ENCODE measurements at regions not wholly inside any gene's neighbourhood (a gene's known extent, or its start where the extent isn't known, plus 50 kb on each side); places are given as distances from the start of the nearest gene placed in this dataset.
"Not testable (repeated sequence)": the region's sequence is repeated elsewhere in the genome, so short reads cannot be mapped to it uniquely, and the experiment has no call there.

DNA sequence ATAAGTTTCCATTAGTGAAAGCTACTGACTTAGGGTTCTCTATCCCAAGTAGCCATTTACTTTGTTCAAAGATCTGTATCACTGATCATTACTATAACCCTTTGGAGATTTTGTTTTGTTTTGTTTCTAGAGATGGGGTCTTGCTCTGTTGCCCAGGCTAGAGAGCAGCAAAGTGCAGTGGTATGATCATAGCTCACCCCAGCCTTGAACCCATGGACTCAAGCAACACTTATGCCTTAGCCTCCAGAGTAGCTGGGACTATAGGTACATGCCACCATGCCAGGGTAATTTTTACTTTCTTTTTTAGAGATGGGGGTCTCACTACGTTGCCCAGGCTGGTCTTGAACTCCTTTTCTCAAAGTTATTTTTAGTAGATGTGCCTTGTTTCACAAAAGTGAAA lies 154.7 kb downstream of the KCNJ2 start:
- no peaks in the 10 kb centered on the region for H3K9me3 ChIP-seq
- DNase-seq (ENCODE audit: extremely low spot score in 2 of 2), result no peak
- TF ChIP-seq POLR2A (IDR thresholded peaks at IDR 0.05) (no peak), POLR2AphosphoS5 (IDR thresholded peaks at IDR 0.05; ENCODE audit: insufficient read depth in 1 of 2, low read depth in 1 of 2) (no peak)
- TF ChIP-seq, protein P1, sequence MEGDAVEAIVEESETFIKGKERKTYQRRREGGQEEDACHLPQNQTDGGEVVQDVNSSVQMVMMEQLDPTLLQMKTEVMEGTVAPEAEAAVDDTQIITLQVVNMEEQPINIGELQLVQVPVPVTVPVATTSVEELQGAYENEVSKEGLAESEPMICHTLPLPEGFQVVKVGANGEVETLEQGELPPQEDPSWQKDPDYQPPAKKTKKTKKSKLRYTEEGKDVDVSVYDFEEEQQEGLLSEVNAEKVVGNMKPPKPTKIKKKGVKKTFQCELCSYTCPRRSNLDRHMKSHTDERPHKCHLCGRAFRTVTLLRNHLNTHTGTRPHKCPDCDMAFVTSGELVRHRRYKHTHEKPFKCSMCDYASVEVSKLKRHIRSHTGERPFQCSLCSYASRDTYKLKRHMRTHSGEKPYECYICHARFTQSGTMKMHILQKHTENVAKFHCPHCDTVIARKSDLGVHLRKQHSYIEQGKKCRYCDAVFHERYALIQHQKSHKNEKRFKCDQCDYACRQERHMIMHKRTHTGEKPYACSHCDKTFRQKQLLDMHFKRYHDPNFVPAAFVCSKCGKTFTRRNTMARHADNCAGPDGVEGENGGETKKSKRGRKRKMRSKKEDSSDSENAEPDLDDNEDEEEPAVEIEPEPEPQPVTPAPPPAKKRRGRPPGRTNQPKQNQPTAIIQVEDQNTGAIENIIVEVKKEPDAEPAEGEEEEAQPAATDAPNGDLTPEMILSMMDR (IDR thresholded peaks at IDR 0.05), result no peak
- H3K27me3 ChIP-seq, result no peaks in the 10 kb centered on the region
- intact Hi-C loops (cut with DNase I), result no loop called here
- no peaks in the 10 kb centered on the region for H3K4me1 ChIP-seq
- no peak overlapping the region for H3K27ac ChIP-seq
- no peak overlapping the region for H3K4me3 ChIP-seq
- no peaks in the 10 kb centered on the region for H3K36me3 ChIP-seq

DNA sequence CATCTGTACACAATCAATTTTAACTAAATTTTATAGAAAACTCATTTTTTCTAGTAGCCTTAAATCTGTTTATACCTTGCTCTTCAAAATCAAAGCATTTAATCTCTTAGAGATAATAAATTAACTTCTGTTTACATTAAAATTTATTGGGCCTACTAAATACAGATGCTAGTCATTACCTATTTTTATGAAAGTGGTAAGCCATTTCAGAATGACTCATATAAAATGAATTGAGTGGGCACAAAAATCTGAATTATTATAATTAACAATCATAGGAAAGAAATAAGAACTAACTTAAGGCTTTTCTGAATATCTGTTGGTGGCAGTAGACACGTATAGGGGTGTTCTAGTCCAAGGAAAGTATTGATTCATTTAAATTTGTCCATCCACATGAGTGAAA lies 157.9 kb downstream of the KCNJ2 start:
- Histone ChIP-seq H3K4me3 (no peak overlapping the region), H3K36me3 (no peaks in the 10 kb centered on the region), H3K4me1 (no peaks in the 10 kb centered on the region), H3K9me3 (no peaks in the 10 kb centered on the region), H3K27me3 (no peaks in the 10 kb centered on the region), H3K27ac (no peak overlapping the region)
- TF ChIP-seq POLR2AphosphoS5 (IDR thresholded peaks at IDR 0.05; ENCODE audit: insufficient read depth in 1 of 2, low read depth in 1 of 2) (no peak), POLR2A (IDR thresholded peaks at IDR 0.05) (no peak)
- TF ChIP-seq, protein P1 (IDR thresholded peaks at IDR 0.05), result no peak
- intact Hi-C loops (cut with DNase I), result no loop called here
- no peak for DNase-seq (ENCODE audit: extremely low spot score in 2 of 2)

DNA sequence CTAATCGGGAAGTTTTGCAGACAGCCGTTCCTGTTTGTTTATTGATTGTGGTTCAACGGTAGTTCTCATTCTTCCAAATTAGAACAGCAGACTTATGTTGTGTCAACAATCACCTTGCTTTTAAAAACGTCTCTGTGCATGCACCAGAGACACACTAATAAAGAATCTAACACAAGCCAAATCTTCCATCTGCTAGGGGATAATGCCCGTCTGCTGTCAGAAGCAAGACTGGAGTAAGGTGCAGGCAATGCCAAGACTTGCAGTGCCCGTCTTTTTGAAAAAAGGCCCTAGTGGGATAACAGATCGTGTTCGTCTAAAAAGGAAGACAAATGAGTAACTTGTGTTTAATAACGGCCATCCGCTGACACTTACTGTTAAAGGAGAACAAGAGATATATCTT lies 158.4 kb downstream of the KCNJ2 start:
- Histone ChIP-seq H3K4me3 (no peak overlapping the region), H3K27me3 (no peaks in the 10 kb centered on the region), H3K9me3 (no peaks in the 10 kb centered on the region), H3K4me1 (no peaks in the 10 kb centered on the region), H3K27ac (no peak overlapping the region), H3K36me3 (no peaks in the 10 kb centered on the region)
- TF ChIP-seq POLR2A (IDR thresholded peaks at IDR 0.05), result no peak
- TF ChIP-seq, protein P1 (IDR thresholded peaks at IDR 0.05), result no peak
- no peak for TF ChIP-seq POLR2AphosphoS5 (IDR thresholded peaks at IDR 0.05; ENCODE audit: insufficient read depth in 1 of 2, low read depth in 1 of 2)
- intact Hi-C loops (cut with DNase I), result no loop called here
- DNase-seq (ENCODE audit: extremely low spot score in 2 of 2), result no peak

DNA sequence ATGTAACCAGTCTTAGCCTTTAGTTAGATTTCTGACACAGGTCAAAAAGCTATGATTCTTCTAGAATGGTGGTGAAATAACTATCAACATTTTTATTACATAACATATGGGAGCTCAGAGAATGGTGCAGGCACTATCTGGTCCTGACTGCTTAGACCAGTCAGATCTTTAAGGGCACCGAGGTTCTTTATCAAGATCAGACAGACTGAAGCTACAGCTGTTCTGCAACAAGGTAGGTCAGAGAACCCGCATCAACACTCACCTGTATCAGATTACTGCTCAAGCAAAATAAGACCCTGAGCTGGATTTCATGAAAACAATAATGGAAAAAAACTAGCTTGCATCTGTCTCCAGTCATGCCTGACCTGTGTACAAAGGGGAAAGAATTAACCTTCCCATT lies 160.4 kb downstream of the KCNJ2 start:
- H3K36me3 ChIP-seq, result no peaks in the 10 kb centered on the region

DNA sequence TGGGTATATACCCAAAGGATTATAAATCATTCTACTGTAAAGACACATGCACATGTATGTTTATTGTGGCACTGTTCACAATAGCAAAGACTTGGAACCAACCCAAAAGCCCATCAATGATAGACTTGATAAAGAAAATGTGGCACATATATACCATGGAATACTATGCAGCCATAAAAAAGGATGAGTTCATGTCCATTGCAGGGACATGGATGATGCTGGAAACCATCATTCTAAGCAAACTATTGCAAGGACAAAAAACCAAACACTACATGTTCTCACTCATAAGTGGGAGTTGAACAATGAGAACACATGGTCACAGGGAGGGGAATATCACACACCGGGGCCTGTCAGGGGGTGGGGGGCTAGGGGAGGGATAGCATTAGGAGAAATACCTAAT lies 161.7 kb downstream of the KCNJ2 start:
- H3K27ac ChIP-seq; intact Hi-C loops (cut with DNase I); H3K4me1 ChIP-seq; H3K4me3 ChIP-seq; H3K27me3 ChIP-seq; H3K9me3 ChIP-seq; DNase-seq (ENCODE audit: extremely low spot score in 2 of 2); H3K36me3 ChIP-seq: not testable (repeated sequence)

More for the DNA sequence above, 160.4 kb downstream of the KCNJ2 start:
- no peak for TF ChIP-seq POLR2AphosphoS5 (IDR thresholded peaks at IDR 0.05; ENCODE audit: insufficient read depth in 1 of 2, low read depth in 1 of 2)
- TF ChIP-seq POLR2A (IDR thresholded peaks at IDR 0.05), result no peak
- TF ChIP-seq, protein P1 (IDR thresholded peaks at IDR 0.05), result no peak
- H3K9me3 ChIP-seq, result no peaks in the 10 kb centered on the region
- H3K27ac ChIP-seq, result no peak overlapping the region
- no peak overlapping the region for H3K4me3 ChIP-seq
- no peaks in the 10 kb centered on the region for H3K4me1 ChIP-seq
- H3K27me3 ChIP-seq, result no peaks in the 10 kb centered on the region
- no peak for DNase-seq (ENCODE audit: extremely low spot score in 2 of 2)
- intact Hi-C loops (cut with DNase I), result no loop called here

All from vagina (tissue), 2 donors.